Panc1 (cell line): ENCODE measurements at regions not wholly inside any gene's neighbourhood (a gene's known extent, or its start where the extent isn't known, plus 50 kb on each side); places are given as distances from the start of the nearest gene placed in this dataset.

ENCODE experiments used
- CTCF ChIP-seq: fragments of 450-650 bp; IDR thresholded peaks from 2 replicates; pipeline ENCODE4 v1.5.1; 2017; ENCODE audit warnings: mild to moderate bottlenecking
- POLR2AphosphoS5 ChIP-seq: IDR thresholded peaks from 2 replicates; pipeline ENCODE4 v1.6.1; 2012; ENCODE audit warnings: mild to moderate bottlenecking, low read depth, low read length, moderate library complexity
- REST ChIP-seq, 2 experiments: IDR thresholded peaks; 2 replicates each; pipeline ENCODE4 v1.6.1; 2011 to 2012; ENCODE audit warnings: low read depth in 2 of 2, control low read depth in 1 of 2, low read length in 1 of 2, mild to moderate bottlenecking in 1 of 2, moderate library complexity in 1 of 2; ENCODE audit not compliant: insufficient read depth in 1 of 2
- SIN3A ChIP-seq: IDR thresholded peaks from 2 replicates; pipeline ENCODE4 v1.6.1; 2012; ENCODE audit warnings: low read depth, mild to moderate bottlenecking, low read length, moderate library complexity, borderline replicate concordance; ENCODE audit not compliant: insufficient read depth

GRCh38 chr2:79369127-79369526, 143.7 kb upstream of the CTNNA2 start:
- TF ChIP-seq CTCF = no peak
- no peak for TF ChIP-seq POLR2AphosphoS5
- TF ChIP-seq REST (IDR thresholded peaks at IDR 0.05; ENCODE audit: insufficient read depth in 1 of 2, low read depth in 2 of 2, low read length in 1 of 2) = no peak
- TF ChIP-seq SIN3A = no peak
